Fibroblast of upper back skin (primary cell): ENCODE measurements at regions not wholly inside any gene's neighbourhood (a gene's known extent, or its start where the extent isn't known, plus 50 kb on each side); places are given as distances from the start of the nearest gene placed in this dataset.

Experiments used
- DNase-seq: peaks from one replicate; pipeline ENCODE4 v3.0.0-alpha.2; 2013

DNA sequence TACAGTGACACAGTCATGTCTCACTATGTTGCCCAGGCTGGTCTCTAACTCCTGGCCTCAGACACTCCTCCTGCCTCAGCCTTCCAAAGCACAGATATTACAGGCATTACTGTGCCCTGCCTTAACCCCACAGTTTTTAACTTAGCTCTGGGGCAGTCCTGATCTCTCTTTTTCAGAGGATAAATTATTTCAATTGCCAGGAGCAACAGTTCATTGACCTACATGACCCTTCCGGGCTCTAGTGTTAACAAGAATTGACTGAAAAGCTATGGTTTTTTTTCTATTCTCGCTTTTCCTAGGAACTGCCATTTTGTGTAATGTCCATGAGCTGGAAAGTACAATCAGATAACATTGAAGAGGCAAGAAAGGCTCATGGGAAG, 92.8 kb downstream of the HNRNPLL start:
- DNase-seq: no peak

DNA sequence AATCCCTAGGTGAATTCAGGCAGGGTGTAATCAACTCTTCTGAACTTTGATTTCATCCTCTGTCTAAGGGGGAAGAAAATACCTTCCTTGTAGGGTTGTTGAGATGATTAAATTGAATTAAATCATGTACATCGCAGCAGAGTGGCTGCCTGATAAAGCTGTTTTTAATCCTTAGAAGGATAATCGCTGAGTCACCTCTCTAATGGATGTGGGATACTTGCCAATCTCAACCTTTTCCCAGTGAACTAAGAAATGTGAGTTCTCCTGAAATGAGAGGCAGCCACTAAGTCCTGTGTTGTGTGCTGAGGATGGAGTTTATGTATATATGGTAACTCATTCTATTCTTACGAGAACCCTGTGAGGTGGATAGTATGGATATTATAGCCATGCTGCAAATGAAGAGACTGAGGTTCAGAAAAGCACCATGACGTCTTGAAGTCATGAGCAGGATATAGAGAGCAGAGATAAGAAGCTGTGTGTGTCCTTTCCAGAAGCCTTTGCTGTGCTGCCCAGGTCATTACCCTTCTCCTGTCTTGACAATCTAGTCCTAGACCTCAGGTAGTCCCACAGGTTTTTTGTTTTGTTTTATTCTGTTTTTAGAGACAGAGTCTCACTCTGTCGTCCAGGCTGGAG, 93.3 kb downstream of the HNRNPLL start:
- DNase-seq: peak; percentile 91

GRCh38 chr2:38508311-38509039, 94.3 kb downstream of the HNRNPLL start:
- DNase-seq: peak; percentile 78

- no peak for DNase-seq
These were observed 95.0 kb downstream of the HNRNPLL start for GRCh38 chr2:38507712-38508111.

GRCh38 chr2:38505779-38506178, 96.9 kb downstream of the HNRNPLL start:
- peak; percentile 84 for DNase-seq

GRCh38 chr2:38504169-38504568, 98.6 kb downstream of the HNRNPLL start:
- DNase-seq: no peak

DNA sequence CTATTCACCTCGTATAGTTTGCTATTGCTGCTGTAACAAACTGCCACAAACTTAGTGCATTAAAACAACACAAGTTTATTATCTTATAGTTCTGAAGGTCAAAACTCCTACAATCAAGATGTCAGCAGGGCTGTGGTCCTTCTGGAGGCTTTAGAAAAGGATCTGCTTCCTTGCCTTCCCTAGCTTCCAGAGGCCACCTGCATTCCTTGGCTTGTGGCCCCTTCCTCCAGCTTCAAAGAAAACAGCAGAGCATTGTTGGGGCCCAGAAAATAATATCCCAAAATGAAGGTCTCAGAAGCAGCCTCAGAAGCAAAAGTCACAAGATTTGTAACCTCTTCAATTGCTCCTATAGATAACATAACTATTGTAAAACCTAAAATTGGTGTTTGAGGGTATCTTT, 100.6 kb downstream of the HNRNPLL start:
- no peak for DNase-seq

DNA sequence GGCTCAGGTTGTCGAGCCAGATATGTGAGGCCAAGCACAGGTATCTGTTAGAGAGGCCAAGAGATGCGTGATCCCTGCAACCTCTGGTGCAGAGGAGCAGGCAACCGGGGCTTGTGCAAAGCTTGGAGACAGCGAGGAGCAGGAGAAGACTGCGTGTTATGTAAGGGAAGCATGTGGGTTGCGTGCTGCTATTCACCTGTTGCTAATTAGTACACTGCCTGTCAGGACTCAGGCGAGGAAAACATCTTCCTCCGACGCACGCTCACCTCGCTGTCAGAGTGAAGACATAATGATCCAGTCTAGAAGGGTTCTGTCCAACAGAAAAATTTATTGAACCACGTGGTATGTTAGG, 102.5 kb downstream of the HNRNPLL start:
- DNase-seq: no peak

DNA sequence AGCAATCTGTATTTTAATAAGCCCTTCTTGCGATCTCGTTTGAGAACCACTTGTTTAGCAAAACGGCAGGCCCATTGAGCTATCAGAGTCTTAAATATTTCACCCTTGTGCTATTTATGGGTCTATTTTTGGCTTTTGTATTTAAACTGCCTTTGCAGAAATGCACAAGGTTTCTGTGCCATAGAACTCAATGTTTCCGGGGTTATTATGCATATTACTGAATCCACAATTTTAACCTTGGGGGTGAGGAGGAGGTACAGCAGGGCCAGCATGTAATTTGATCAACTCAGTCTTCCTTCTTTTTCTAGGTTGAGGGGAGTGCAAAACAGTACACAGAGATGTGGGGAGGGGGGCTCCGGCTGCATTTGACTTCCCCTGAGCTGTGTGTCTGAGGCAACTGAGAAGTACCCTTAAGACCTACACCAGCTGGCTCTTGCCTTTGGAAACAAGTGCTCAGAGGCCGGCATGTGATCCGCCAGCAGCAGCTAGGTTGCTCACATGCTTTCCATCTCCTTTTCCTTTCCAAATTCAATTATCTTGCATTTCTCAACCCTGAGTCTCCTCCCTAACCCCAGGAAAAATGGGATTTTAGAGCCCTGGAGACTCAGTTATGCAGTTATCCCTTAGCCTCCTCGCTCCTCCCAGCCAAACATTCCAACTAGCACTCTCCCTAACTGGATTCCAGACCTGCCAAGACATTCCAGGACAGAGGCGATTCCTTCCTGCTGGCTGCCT, 103.0 kb downstream of the HNRNPLL start:
- peak; percentile 27 for DNase-seq

GRCh38 chr2:38498045-38498481, 104.7 kb downstream of the HNRNPLL start:
- DNase-seq: no peak

- DNase-seq: no peak
These were observed 105.1 kb downstream of the HNRNPLL start for GRCh38 chr2:38497670-38498037.

DNA sequence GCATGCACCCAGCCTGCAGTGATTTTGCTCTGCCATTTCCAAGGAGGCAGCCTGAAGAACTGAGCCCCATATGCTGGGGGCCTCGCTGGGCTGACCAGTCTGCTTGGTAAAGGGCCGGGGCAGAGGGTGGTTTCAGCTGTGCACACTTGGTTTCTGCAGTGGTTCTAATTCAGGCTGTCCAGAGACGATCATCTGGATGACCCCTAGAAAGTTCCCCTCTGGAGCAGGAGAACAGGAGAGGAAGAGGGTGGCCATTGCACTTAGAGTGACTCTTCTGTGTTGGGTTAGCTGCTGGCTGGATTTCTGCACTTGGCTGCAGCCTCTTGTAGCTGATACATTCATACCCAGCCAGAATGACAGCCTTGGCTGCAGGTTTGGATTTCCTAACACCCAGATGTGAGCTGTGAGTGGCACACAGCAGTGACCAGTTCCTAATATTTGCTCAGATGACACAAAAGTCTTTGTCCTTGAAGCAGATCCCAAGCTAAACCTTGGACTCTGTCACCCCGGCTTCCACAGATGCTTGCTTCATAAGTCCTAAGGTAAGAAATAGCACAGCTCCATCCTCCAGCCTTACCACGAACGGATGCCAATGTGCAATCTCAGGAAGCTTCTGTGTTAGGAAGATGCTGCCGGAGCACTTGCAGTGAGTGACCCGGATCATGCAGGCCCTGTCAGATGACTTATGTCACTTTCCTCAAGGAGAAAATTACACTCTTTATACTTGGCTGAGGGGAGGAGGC, 105.6 kb downstream of the HNRNPLL start:
- DNase-seq: no peak

- no peak for DNase-seq
These were observed 106.8 kb downstream of the HNRNPLL start for GRCh38 chr2:38495880-38496279.

- DNase-seq: no peak
These were observed 108.3 kb downstream of the HNRNPLL start for GRCh38 chr2:38494394-38494793.

DNA sequence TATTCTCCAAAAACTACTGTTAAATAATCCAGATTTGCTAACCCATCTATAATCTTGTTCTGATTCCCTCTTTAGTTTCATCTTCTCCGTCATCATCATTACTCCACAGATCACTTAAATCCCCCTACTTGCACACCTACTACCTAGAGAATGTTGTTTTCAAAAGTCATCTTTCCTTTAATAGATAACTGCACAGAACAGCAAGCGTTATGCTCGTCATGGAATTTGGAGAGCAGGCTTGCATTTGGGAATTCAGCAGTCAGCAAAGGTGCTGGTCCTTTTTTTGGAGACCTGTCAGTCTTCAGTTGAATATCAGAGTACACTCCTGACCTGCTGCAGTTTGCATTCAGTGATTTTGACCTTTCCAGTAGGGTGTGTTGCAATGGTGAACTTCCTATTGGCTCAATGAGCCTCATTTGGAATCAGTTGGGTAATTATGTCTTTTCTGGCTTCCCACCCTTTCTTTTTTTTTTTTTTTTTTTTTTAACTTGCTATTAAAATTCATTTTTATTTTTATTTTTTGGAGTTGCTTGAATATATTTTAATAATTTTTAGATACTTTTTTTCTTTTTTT, 110.6 kb downstream of the HNRNPLL start:
- no peak for DNase-seq

DNA sequence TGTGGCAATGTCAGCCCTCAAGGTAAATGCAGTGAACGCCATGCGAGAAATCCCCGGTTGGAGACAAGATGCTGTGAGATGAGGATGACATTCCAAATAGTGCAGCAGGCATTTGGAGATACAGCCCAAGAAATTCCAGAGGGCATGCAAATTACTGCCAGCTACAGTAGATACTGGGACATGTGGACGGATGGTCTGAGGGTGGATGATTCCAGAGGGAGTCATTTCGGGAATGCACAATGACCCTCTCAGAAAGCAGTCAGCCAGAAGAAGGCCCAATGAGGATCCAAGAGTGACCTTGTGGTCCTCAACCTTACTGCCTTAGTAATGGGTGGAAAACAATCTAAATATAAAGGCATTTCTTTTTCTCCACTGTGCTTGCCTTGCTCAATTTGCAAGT, 111.3 kb downstream of the HNRNPLL start:
- DNase-seq: no peak

GRCh38 chr2:38489846-38490245, 112.8 kb upstream of the ATL2 start:
- DNase-seq: no peak

DNA sequence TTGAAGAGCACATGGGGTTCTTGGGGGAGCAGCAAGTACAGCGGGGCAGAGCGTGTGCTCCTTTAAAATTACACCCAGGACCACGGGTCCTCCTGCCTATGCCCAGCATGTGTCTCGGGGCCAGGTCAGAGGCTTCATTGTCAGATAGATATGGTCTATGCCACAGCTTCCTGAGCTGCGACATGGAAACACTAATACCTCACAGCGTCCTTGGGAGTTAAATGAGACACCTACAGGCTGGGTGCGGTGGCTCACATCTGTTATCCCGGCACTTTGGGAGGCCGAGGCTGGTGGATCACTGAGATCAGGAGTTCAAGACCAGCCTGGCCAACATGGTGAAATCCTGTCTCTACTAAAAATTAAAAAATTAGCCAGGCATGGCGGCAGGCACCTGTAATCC, 110.8 kb upstream of the ATL2 start:
- no peak for DNase-seq

- DNase-seq: no peak
These were observed 109.3 kb upstream of the ATL2 start for GRCh38 chr2:38486213-38487026.

GRCh38 chr2:38485734-38486133, 108.7 kb upstream of the ATL2 start:
- DNase-seq: no peak

DNA sequence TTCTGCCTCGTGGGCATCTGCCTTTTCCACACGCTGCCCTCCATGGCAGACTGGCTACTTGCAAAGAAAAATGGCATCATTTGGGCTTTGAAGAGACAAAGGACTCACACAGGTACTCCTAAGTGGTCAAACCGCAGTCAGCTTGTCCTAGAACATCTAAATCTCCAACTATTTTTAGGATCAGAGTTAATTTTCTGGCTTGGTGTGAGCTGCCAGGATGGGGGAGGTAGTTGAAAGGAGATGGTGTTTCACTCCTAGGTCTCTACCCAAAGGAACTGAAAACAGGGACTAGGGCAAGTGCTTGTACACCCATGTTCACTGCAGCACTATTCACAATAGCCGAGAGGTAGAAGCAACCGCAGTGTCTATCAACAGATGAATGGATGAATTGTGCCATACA, 107.9 kb upstream of the ATL2 start:
- no peak for DNase-seq

- no peak for DNase-seq
These were observed 106.9 kb upstream of the ATL2 start for GRCh38 chr2:38483776-38484501.
